ENCODE measurements at regions not wholly inside any gene's neighbourhood (a gene's known extent, or its start where the extent isn't known, plus 50 kb on each side); places are given as distances from the start of the nearest gene placed in this dataset.

DNA sequence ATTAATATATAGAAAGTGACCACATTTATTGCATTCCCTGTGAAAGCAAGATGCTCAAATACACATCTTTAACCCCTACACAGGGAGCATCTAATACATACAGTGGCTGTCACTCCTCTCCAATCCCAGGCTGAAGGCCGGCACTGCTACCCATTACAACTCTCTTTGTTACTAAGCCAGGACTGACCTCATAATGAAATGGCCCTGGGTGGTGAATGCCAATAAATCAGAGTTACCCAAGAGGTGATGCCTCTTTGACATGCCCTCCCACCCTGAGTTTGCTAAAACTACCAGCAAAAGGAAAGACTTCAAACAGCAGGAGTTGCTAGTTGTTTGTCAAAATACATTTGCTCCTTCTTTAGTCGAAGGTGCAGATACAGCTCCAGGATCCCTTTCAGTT lies 214.2 kb downstream of the FOXA2 start:
- DNase-seq (ENCODE audit: low read depth): no peak

- DNase-seq (ENCODE audit: low read depth): no peak
These were observed 215.3 kb downstream of the FOXA2 start for GRCh38 chr20:22369100-22369499.

GRCh38 chr20:22368235-22368634 lies 216.1 kb downstream of the FOXA2 start:
- no peak for DNase-seq (ENCODE audit: low read depth)

DNA sequence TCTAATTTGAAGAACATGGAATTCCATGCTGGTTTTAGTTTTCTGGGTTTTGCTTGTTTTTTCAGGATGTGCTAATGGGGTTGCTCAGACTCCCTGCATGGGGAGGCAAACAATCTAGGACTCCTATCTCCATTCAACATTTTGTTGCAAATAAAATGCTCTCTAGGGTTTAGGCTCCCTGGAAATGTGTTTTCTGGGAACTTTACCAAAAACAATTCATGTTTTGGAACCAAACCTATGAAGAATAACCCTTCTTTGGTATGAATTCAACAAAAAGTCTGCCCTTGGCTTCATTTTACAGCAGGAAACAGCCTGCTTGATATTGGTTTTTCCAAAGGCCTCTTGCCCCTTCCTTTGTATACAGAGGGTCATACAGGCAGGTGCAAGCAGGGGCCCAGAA lies 217.7 kb downstream of the FOXA2 start:
- DNase-seq (ENCODE audit: low read depth): no peak

- no peak for DNase-seq (ENCODE audit: low read depth)
These were observed 229.7 kb downstream of the FOXA2 start for GRCh38 chr20:22354647-22355046.

DNA sequence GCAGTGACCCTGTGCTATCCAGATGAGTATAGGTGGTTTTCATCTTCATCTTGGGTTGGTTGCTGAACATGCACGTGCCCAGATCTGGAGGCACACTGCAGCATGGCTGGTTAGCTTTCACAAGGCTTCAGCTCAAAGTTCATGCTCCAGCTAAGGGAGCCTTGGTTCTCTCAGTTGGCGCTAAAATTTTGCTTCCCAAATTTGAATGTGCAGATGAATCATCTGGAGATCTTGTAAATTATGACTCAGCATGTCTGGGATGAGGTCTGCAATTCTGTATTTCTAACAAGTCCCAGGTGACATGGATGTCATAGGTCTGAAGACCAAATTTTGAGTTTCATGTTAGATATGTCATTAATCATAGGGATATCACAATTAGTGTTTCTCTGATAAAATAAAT lies 230.8 kb downstream of the FOXA2 start:
- DNase-seq (ENCODE audit: low read depth): no peak

- DNase-seq (ENCODE audit: low read depth): no peak
These were observed 232.4 kb downstream of the FOXA2 start for GRCh38 chr20:22352019-22352418.

GRCh38 chr20:22350624-22351023 lies 233.7 kb downstream of the FOXA2 start:
- no peak for DNase-seq (ENCODE audit: low read depth)

GRCh38 chr20:22348010-22348409 lies 236.4 kb downstream of the FOXA2 start:
- no peak for DNase-seq (ENCODE audit: low read depth)

- no peak for DNase-seq (ENCODE audit: low read depth)
These were observed 237.7 kb downstream of the FOXA2 start for GRCh38 chr20:22346716-22347115.

DNA sequence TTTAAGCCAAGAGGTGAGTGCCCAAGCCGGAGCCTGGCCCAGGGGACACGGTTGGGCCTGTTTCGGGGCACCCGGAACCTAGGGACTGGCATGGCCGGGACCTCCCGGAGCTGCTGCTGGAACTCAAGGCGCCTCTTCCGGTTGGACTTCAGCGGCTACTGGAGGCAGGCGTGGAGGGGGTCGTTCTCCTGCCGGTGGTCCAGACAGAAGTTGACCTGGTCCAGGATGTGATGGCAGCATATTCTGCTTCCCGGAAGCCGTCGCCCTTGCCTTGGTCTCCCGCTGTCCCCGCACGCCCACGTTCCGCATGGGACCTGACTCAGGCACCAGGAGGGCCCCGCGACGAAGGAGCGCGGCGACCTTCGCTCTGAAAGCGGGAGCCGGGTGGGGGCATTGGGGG lies 240.8 kb downstream of the FOXA2 start:
- no peak for DNase-seq (ENCODE audit: low read depth)

DNA sequence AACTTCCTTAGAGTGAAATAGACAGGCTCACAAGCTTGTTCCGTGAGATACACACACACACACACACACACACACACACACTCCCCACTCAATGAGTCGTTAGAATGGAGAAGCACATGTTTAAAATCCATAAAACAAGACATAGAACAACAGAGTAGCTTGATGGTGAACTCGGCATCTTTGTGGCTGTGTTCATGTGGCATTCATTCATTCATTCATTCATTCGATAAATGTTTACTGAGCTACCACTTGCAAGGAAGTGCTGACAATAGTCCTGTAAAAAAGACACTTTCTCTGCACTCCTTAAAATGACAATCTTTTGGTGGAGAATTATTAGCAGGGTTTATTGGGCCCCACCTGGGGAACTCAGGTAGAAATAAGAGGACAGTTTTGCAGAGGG lies 242.0 kb downstream of the FOXA2 start:
- DNase-seq (ENCODE audit: low read depth): no peak

DNA sequence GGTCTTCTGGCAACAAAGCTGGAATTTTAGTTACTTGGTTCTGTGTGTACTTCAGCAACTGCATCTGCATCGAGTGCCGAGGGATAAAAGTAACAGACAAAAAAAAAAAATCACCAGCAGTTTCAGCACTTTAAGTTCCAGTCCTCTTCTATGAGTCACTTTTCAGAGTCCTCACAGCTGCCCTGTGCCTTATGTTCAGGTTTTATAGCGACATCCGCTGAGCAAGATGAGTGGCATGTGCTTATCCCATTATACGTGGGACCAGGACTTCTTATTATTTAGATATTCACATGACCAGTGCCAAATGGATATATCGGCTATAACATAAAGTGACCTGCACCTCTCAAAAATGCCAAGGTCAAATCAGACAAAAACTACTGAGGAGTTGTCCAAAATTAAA lies 242.9 kb downstream of the FOXA2 start:
- DNase-seq (ENCODE audit: low read depth): no peak

DNA sequence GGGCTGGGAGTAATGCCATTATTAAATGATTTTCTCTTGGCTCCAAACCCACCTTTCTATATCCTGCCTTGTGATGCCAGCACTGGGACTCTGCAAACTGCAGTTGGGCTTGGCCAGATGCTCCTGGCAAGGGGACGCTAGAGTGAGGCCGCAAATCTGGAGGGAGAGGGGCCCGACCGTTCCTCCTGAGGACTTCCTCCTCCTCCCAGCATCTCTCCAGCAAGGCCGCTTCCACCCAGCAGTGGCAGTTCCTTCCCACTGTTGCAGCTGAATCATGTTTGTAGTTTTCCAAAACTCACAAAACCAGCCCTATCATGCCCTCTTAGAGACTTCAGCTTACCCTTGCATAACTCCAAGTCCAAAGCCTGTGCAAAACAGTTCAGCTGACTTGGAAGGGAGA lies 244.4 kb downstream of the FOXA2 start:
- DNase-seq (ENCODE audit: low read depth): no peak

DNA sequence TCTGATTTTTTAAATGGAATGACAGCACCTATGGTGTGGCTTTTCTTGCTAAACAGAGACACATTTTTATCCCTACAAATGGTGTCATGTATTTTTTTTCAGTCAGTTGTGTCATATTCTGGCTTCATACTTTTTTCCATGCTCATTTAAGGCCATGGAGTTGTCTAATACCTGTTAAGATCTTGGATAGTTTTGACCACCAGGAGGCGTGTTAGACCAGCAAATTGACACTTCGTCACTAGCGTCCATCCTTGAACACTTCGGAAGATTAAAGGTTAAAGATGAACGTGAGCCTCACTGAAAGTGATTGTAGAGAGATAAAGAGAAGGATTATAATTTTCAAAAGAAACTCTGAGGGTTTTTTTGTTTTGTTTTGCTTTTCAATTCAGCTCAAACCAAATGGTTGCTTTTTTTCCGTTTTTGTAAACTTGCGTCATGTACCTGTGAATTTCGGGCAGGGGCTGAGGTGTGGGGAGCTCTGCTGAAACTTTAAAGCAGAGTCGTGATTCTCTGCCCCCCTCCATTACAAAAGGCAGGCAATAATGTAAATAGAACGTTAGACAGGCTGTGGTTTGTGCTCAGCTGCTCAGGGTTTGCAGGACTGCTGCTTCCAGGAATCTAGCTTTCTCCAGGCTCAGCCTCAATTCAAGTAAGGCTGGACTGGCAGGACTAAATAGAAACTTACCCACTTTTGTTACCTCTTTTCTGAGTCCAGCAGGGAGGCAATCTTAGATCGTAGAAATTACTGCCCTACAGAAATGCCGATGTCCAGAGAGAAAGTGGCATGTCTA lies 245.1 kb downstream of the FOXA2 start:
- peak; percentile 48 for DNase-seq (ENCODE audit: low read depth)

DNA sequence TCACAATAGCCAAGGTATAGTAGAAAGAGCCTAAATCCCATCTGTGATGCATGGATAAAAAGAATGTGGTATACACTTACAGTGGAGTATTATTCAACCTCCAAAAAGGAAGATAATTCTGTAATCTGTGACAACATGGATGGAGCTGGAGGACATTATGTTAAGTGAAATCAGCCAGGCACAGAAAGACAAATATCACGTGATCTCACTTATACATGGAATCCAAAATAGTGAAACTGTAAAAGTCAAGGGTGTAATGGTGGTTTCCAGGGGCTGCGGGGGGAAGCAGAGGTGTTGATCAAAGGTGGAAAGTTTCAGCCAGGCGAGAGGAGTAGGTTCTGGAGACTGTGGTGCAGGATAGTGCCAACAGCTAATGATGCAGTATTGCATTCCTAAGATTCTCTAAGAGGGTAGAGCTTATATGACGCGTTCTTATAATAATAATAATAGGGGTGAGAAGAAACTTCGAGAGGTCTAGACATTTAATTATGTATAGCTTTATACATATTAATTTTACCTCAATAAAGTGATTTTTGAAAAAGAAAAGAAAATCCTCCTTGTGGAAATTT lies 246.1 kb downstream of the FOXA2 start:
- no peak for DNase-seq (ENCODE audit: low read depth)

DNA sequence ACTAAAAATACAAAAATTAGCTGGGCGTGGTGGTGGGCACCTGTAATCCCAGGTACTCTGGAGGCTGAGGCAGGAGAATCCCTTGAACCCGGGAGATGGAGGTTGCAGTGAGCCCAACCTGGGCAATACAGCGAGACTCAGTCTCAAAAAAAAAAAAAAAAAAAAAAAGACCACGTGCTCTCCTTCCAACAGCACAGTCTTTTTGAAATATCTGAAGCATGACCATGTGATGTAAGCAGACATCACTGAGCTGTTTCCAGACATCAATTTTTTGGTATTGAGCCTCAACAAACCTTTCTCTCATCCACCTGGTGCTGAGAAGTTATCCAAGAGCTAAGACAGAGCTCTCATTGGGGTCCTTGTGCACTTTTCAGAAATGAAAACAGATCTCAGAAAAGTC lies 249.2 kb downstream of the FOXA2 start:
- no peak for DNase-seq (ENCODE audit: low read depth)

- DNase-seq (ENCODE audit: low read depth): peak; percentile 35
These were observed 250.4 kb downstream of the FOXA2 start for GRCh38 chr20:22333885-22334545.

GRCh38 chr20:22324505-22324904 lies 259.9 kb downstream of the FOXA2 start:
- DNase-seq (ENCODE audit: low read depth): no peak

DNA sequence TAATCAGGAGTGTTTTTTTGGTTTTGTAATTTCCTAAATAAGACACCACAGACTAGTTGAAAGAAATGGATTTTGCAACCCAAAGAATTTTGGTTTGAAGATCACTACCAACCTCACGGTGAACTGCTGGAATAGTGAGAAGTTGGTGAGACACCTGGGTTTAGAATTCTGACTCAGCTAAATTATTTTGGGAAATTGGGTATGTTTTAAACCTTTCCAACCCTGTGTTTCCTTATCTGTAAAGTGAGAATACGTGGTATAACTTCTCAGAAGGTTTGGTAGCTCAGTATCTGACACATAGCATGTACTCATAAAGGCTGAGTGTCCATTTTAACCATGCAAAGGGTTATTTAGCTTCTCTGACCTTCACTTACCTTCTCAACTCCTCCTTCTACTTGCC lies 261.9 kb downstream of the FOXA2 start:
- no peak for DNase-seq (ENCODE audit: low read depth)

DNA sequence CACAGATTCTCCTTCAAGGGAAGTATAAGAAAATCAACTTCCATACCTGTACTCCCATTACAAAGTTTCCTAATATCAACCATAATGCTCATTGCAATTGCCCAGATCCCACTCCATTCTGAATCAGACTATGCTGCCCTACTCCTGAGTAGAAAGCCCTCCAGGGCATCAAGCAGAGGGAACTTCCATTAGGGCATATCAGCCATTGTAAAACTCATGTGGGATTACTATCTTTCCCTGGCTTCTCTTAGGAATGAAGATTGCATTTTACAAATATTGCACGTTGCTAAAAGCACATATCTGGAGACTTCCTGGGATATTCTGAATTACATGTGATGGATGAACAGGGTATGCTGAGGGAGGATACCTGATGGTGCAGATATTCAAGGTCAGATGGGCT lies 263.2 kb downstream of the FOXA2 start:
- no peak for DNase-seq (ENCODE audit: low read depth)

GRCh38 chr20:22320245-22320915 lies 264.0 kb downstream of the FOXA2 start:
- no peak for DNase-seq (ENCODE audit: low read depth)

DNA sequence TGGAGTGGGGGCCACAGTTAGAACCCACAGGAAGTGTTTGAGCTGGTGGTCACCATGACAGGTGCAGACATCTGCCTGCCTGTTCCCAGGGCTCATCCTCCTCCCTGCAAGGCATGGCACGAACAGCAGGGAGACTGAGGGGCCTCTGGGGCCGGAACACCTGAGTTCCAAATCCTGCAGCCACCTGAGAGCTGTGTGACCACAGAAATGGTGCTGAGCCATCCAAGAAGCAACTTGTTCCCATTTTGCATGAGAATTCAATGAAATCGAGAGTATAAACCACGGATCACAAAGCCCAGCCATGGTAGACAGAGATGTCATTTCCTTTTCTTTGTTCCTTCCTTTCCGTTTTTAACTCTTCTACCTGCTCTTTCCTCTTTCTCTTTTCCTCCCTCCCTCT lies 268.6 kb downstream of the FOXA2 start:
- DNase-seq (ENCODE audit: low read depth): no peak
